ENCODE measurements at regions not wholly inside any gene's neighbourhood (a gene's known extent, or its start where the extent isn't known, plus 50 kb on each side); places are given as distances from the start of the nearest gene placed in this dataset.

- Mint-ChIP-seq H3K4me1 (ENCODE audit: low read depth) (no peaks in the 10 kb centered on the region), H3K9me3 (no peaks in the 10 kb centered on the region), H3K4me3 (ENCODE audit: low read depth) (no peak overlapping the region), H3K27me3 (ENCODE audit: low read depth) (no peaks in the 10 kb centered on the region), H3K36me3 (ENCODE audit: low read depth) (no peaks in the 10 kb centered on the region), H3K27ac (no peak overlapping the region)
- DNase-seq (ENCODE audit: low spot score): no peak
- intact Hi-C loops (cut with micrococcal nuclease): no loop called here
Measured at GRCh38 chr4:44869222-44869882, 143.0 kb upstream of the GNPDA2 start.

- Mint-ChIP-seq H3K4me3 (ENCODE audit: low read depth) (no peak overlapping the region), H3K27me3 (ENCODE audit: low read depth) (no peaks in the 10 kb centered on the region), H3K36me3 (ENCODE audit: low read depth) (no peaks in the 10 kb centered on the region), H3K9me3 (no peaks in the 10 kb centered on the region), H3K27ac (no peak overlapping the region), H3K4me1 (ENCODE audit: low read depth) (no peaks in the 10 kb centered on the region)
- DNase-seq (ENCODE audit: low spot score): no peak
- intact Hi-C loops (cut with micrococcal nuclease): no loop called here
Measured at GRCh38 chr4:44861756-44862155, 135.4 kb upstream of the GNPDA2 start.

GRCh38 chr4:44859477-44859876 is 133.1 kb upstream of the GNPDA2 start:
- DNase-seq (ENCODE audit: low spot score): no peak
- Mint-ChIP-seq H3K9me3 (no peaks in the 10 kb centered on the region), H3K27me3 (ENCODE audit: low read depth) (no peaks in the 10 kb centered on the region), H3K4me1 (ENCODE audit: low read depth) (no peaks in the 10 kb centered on the region), H3K4me3 (ENCODE audit: low read depth) (no peak overlapping the region), H3K27ac (no peak overlapping the region), H3K36me3 (ENCODE audit: low read depth) (no peaks in the 10 kb centered on the region)
- intact Hi-C loops (cut with micrococcal nuclease): no loop called here

- no peak for DNase-seq (ENCODE audit: low spot score)
- intact Hi-C loops (cut with micrococcal nuclease): no loop called here
- Mint-ChIP-seq H3K36me3 (ENCODE audit: low read depth) (no peaks in the 10 kb centered on the region), H3K27me3 (ENCODE audit: low read depth) (no peaks in the 10 kb centered on the region), H3K9me3 (no peaks in the 10 kb centered on the region), H3K4me3 (ENCODE audit: low read depth) (no peak overlapping the region), H3K4me1 (ENCODE audit: low read depth) (no peaks in the 10 kb centered on the region), H3K27ac (no peak overlapping the region)
Measured at GRCh38 chr4:44848466-44848865, 122.1 kb upstream of the GNPDA2 start.

- Mint-ChIP-seq H3K4me3 (ENCODE audit: low read depth) (no peak overlapping the region), H3K36me3 (ENCODE audit: low read depth) (no peaks in the 10 kb centered on the region), H3K4me1 (ENCODE audit: low read depth) (no peaks in the 10 kb centered on the region), H3K27ac (no peak overlapping the region), H3K9me3 (no peaks in the 10 kb centered on the region), H3K27me3 (ENCODE audit: low read depth) (no peaks in the 10 kb centered on the region)
- no peak for DNase-seq (ENCODE audit: low spot score)
- intact Hi-C loops (cut with micrococcal nuclease): no loop called here
Measured at GRCh38 chr4:44845993-44846392, 119.6 kb upstream of the GNPDA2 start.

- Mint-ChIP-seq H3K27me3 (ENCODE audit: low read depth) (no peaks in the 10 kb centered on the region), H3K36me3 (ENCODE audit: low read depth) (no peaks in the 10 kb centered on the region), H3K27ac (no peak overlapping the region), H3K4me3 (ENCODE audit: low read depth) (no peak overlapping the region), H3K9me3 (no peaks in the 10 kb centered on the region), H3K4me1 (ENCODE audit: low read depth) (no peaks in the 10 kb centered on the region)
- DNase-seq (ENCODE audit: low spot score): no peak
- intact Hi-C loops (cut with micrococcal nuclease): no loop called here
Measured at GRCh38 chr4:44845309-44845708, 119.0 kb upstream of the GNPDA2 start.

- Mint-ChIP-seq H3K4me1 (ENCODE audit: low read depth) (no peaks in the 10 kb centered on the region), H3K4me3 (ENCODE audit: low read depth) (no peak overlapping the region), H3K36me3 (ENCODE audit: low read depth) (no peaks in the 10 kb centered on the region), H3K9me3 (no peaks in the 10 kb centered on the region), H3K27ac (no peak overlapping the region), H3K27me3 (ENCODE audit: low read depth) (no peaks in the 10 kb centered on the region)
- intact Hi-C loops (cut with micrococcal nuclease): no loop called here
- no peak for DNase-seq (ENCODE audit: low spot score)
Measured at GRCh38 chr4:44842531-44842930, 116.2 kb upstream of the GNPDA2 start.

- intact Hi-C loops (cut with micrococcal nuclease): no loop called here
- H3K36me3 Mint-ChIP-seq (ENCODE audit: low read depth): no peaks in the 10 kb centered on the region
- H3K4me1 Mint-ChIP-seq (ENCODE audit: low read depth): no peaks in the 10 kb centered on the region
- DNase-seq (ENCODE audit: low spot score): no peak
- H3K9me3 Mint-ChIP-seq: peaks cover 4% of the 10 kb centered on the region
- no peak overlapping the region for H3K27ac Mint-ChIP-seq
- H3K27me3 Mint-ChIP-seq (ENCODE audit: low read depth): no peaks in the 10 kb centered on the region
- H3K4me3 Mint-ChIP-seq (ENCODE audit: low read depth): no peak overlapping the region
Measured at GRCh38 chr4:44817930-44818329, 91.6 kb upstream of the GNPDA2 start.

- no peak overlapping the region for H3K4me3 Mint-ChIP-seq (ENCODE audit: low read depth)
- no peaks in the 10 kb centered on the region for H3K27me3 Mint-ChIP-seq (ENCODE audit: low read depth)
- no peak for DNase-seq (ENCODE audit: low spot score)
- H3K36me3 Mint-ChIP-seq (ENCODE audit: low read depth): no peaks in the 10 kb centered on the region
- H3K4me1 Mint-ChIP-seq (ENCODE audit: low read depth): no peaks in the 10 kb centered on the region
- intact Hi-C loops (cut with micrococcal nuclease): no loop called here
- H3K27ac Mint-ChIP-seq: no peak overlapping the region
- no peaks in the 10 kb centered on the region for H3K9me3 Mint-ChIP-seq
Measured at GRCh38 chr4:44806071-44806470, 79.7 kb upstream of the GNPDA2 start.

- no peak for DNase-seq (ENCODE audit: low spot score)
- Mint-ChIP-seq H3K27ac (no peak overlapping the region), H3K4me1 (ENCODE audit: low read depth) (no peaks in the 10 kb centered on the region), H3K27me3 (ENCODE audit: low read depth) (no peaks in the 10 kb centered on the region), H3K4me3 (ENCODE audit: low read depth) (no peak overlapping the region), H3K36me3 (ENCODE audit: low read depth) (no peaks in the 10 kb centered on the region), H3K9me3 (peaks cover 3% of the 10 kb centered on the region)
- intact Hi-C loops (cut with micrococcal nuclease): no loop called here
Measured at GRCh38 chr4:44804301-44804700, 77.9 kb upstream of the GNPDA2 start.

GRCh38 chr4:44801384-44801783 is 75.0 kb upstream of the GNPDA2 start:
- DNase-seq (ENCODE audit: low spot score): no peak
- no peak overlapping the region for H3K27ac Mint-ChIP-seq
- no peaks in the 10 kb centered on the region for H3K36me3 Mint-ChIP-seq (ENCODE audit: low read depth)
- no peak overlapping the region for H3K4me3 Mint-ChIP-seq (ENCODE audit: low read depth)
- intact Hi-C loops (cut with micrococcal nuclease): no loop called here
- H3K9me3 Mint-ChIP-seq: peaks cover 22% of the 10 kb centered on the region
- H3K4me1 Mint-ChIP-seq (ENCODE audit: low read depth): no peaks in the 10 kb centered on the region
- H3K27me3 Mint-ChIP-seq (ENCODE audit: low read depth): no peaks in the 10 kb centered on the region

GRCh38 chr4:44791831-44792230 is 65.5 kb upstream of the GNPDA2 start:
- Mint-ChIP-seq H3K4me3 (ENCODE audit: low read depth) (no peak overlapping the region), H3K9me3 (peaks cover 1% of the 10 kb centered on the region), H3K36me3 (ENCODE audit: low read depth) (no peaks in the 10 kb centered on the region), H3K4me1 (ENCODE audit: low read depth) (no peaks in the 10 kb centered on the region), H3K27ac (no peak overlapping the region), H3K27me3 (ENCODE audit: low read depth) (no peaks in the 10 kb centered on the region)
- intact Hi-C loops (cut with micrococcal nuclease): no loop called here
- no peak for DNase-seq (ENCODE audit: low spot score)

- intact Hi-C loops (cut with micrococcal nuclease): no loop called here
- DNase-seq (ENCODE audit: low spot score): no peak
- no peak overlapping the region for H3K4me3 Mint-ChIP-seq (ENCODE audit: low read depth)
- no peaks in the 10 kb centered on the region for H3K36me3 Mint-ChIP-seq (ENCODE audit: low read depth)
- no peak overlapping the region for H3K27ac Mint-ChIP-seq
- H3K27me3 Mint-ChIP-seq (ENCODE audit: low read depth): no peaks in the 10 kb centered on the region
- H3K9me3 Mint-ChIP-seq: peaks cover 16% of the 10 kb centered on the region
- H3K4me1 Mint-ChIP-seq (ENCODE audit: low read depth): no peaks in the 10 kb centered on the region
Measured at GRCh38 chr4:44777115-44777514, 50.8 kb upstream of the GNPDA2 start.

Measured in activated T-helper 2 cell treated with anti-CD3 and anti-CD28 coated beads, Interferon-gamma antibody, Interleukin-2, Interleukin-4, amounts not matched to agents 10 μg/mL and 5 μg/mL and 100 μg/mL, durations not matched to agents 14 hours and 24 hours and 36 hours (primary cell).